ENCODE measurements at regions not wholly inside any gene's neighbourhood (a gene's known extent, or its start where the extent isn't known, plus 50 kb on each side); places are given as distances from the start of the nearest gene placed in this dataset.

- TF ChIP-seq POLR2A (IDR thresholded peaks at IDR 0.05), result no peak
- TF ChIP-seq, protein P1, sequence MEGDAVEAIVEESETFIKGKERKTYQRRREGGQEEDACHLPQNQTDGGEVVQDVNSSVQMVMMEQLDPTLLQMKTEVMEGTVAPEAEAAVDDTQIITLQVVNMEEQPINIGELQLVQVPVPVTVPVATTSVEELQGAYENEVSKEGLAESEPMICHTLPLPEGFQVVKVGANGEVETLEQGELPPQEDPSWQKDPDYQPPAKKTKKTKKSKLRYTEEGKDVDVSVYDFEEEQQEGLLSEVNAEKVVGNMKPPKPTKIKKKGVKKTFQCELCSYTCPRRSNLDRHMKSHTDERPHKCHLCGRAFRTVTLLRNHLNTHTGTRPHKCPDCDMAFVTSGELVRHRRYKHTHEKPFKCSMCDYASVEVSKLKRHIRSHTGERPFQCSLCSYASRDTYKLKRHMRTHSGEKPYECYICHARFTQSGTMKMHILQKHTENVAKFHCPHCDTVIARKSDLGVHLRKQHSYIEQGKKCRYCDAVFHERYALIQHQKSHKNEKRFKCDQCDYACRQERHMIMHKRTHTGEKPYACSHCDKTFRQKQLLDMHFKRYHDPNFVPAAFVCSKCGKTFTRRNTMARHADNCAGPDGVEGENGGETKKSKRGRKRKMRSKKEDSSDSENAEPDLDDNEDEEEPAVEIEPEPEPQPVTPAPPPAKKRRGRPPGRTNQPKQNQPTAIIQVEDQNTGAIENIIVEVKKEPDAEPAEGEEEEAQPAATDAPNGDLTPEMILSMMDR (IDR thresholded peaks at IDR 0.05), result no peak
- Histone ChIP-seq H3K36me3 (no peaks in the 10 kb centered on the region), H3K27ac (no peak overlapping the region), H3K9me3 (no peaks in the 10 kb centered on the region), H3K4me3 (no peak overlapping the region), H3K27me3 (no peaks in the 10 kb centered on the region), H3K4me1 (no peaks in the 10 kb centered on the region)
- ATAC-seq (no peak), DNase-seq (peak in 1 of 3 donors; percentile 7)
- WGBS (ENCODE audit: insufficient coverage, low coverage, low lambda C conversion rate, missing lambda C conversion rate), result 62% methylated on average over 3 of the region's 3 CpGs
- intact Hi-C loops (cut with DNase I), result no loop called here
Measured at GRCh38 chr12:116397148-116397547, 119.7 kb upstream of the MED13L start.

GRCh38 chr12:116398193-116398592 is 120.7 kb upstream of the MED13L start:
- TF ChIP-seq, protein P1 (IDR thresholded peaks at IDR 0.05), result no peak
- TF ChIP-seq POLR2A (IDR thresholded peaks at IDR 0.05), result no peak
- Histone ChIP-seq H3K36me3 (no peaks in the 10 kb centered on the region), H3K9me3 (no peaks in the 10 kb centered on the region), H3K4me3 (no peak overlapping the region), H3K27me3 (no peaks in the 10 kb centered on the region), H3K4me1 (no peaks in the 10 kb centered on the region), H3K27ac (no peak overlapping the region)
- DNase-seq (no peak), ATAC-seq (no peak)
- intact Hi-C loops (cut with DNase I), result no loop called here

- Histone ChIP-seq H3K27me3 (no peaks in the 10 kb centered on the region), H3K4me3 (no peak overlapping the region), H3K27ac (no peak overlapping the region), H3K4me1 (no peaks in the 10 kb centered on the region), H3K36me3 (no peaks in the 10 kb centered on the region), H3K9me3 (no peaks in the 10 kb centered on the region)
- ATAC-seq, result no peak
- TF ChIP-seq, protein P1 (IDR thresholded peaks at IDR 0.05), result no peak
- TF ChIP-seq POLR2A (IDR thresholded peaks at IDR 0.05), result no peak
- WGBS (ENCODE audit: insufficient coverage, low coverage, low lambda C conversion rate, missing lambda C conversion rate), result 77% methylated on average over 1 of the region's 1 CpG
- no peak for DNase-seq
- intact Hi-C loops (cut with DNase I), result no loop called here
Measured at GRCh38 chr12:116399055-116399454, 121.6 kb upstream of the MED13L start.

DNA sequence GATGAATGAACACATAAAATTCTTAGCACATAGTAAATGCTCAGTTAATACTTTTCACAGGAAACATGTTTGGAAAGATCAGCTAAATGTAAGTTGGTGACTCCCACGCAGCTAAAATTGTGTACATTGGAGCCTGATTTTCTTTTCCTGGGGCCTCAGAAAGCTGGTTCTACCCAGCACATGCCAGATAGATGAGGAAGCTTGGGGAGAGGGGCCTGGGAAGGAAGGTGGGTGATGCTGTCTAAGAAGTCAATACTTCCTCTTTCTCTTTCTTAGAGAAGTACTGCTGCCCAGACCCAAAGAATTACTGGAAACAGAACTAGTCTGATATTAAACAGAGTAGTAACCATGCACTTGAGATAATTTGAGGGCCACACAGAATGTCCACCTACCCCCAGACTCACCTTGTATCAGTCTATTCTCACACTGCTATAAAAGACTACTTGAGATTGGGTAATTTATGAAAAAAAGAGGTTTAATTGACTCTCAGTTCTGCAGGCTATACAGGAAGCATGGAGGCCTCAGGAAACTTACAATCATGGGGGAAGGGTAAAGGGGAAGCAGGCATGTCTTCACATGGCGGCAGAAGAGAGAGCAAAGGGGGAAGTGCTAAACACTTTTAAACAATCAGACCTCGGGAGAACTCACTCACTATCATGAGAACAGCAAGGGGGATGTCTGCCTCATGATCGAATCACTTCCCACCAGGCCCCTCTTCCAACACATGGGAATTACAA is 123.3 kb upstream of the MED13L start:
- no peaks in the 10 kb centered on the region for H3K36me3 ChIP-seq
- H3K27ac ChIP-seq, result no peak overlapping the region
- no peak overlapping the region for H3K4me3 ChIP-seq
- H3K27me3 ChIP-seq, result no peaks in the 10 kb centered on the region
- DNase-seq, result peak in 1 of 3 donors; percentile 6
- 31% methylated on average over 2 of the region's 4 CpGs for WGBS (ENCODE audit: insufficient coverage, low coverage, low lambda C conversion rate, missing lambda C conversion rate)
- peak in 3 of 4 donors; percentile 37 to 43 (median 38) for ATAC-seq
- TF ChIP-seq, protein P1 (IDR thresholded peaks at IDR 0.05), result no peak
- no peak for TF ChIP-seq POLR2A (IDR thresholded peaks at IDR 0.05)
- intact Hi-C loops (cut with DNase I), result no loop called here
- H3K9me3 ChIP-seq, result no peaks in the 10 kb centered on the region
- H3K4me1 ChIP-seq, result peaks cover 0 to 12% (median 6%) of the 10 kb centered on the region in 4 donors

Data from right lobe of liver (tissue), 6 donors.